ENCODE measurements at regions not wholly inside any gene's neighbourhood (a gene's known extent, or its start where the extent isn't known, plus 50 kb on each side); places are given as distances from the start of the nearest gene placed in this dataset.

DNA sequence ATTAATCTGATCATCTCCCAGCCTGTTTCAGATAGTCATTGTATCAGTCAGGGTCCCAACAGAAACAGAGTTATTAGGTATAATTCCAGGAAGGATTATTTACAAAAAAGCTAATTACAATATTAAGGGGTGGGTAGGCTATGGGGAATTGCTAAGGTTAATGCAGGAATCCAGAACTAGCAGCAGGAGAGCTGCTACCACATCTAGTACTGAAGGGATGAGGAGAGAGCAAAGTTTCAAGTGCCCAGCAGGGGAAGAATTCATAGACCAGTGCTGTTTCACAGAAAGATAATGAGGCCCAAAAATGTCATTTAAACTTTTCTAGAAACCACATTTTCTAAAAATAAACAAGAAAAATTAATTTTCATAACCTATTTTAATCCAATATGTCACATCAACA, 284.2 kb downstream of the HACE1 start:
- H3K9me3 ChIP-seq (replicated peaks): no peaks in the 10 kb centered on the region
- no peaks in the 10 kb centered on the region for H3K36me3 ChIP-seq
- H3K27ac ChIP-seq (replicated peaks): no peak overlapping the region
- intact Hi-C loops (cut with micrococcal nuclease): no loop called here
- no peak for TF ChIP-seq CTCF (IDR thresholded peaks at IDR 0.05; ENCODE audit: borderline replicate concordance)
- no peaks in the 10 kb centered on the region for H3K4me1 ChIP-seq
- no peak overlapping the region for H3K4me3 ChIP-seq
- no peaks in the 10 kb centered on the region for H3K27me3 ChIP-seq (ENCODE audit: low read depth)
- no peak for DNase-seq

GRCh38 chr6:104574135-104574750, 285.5 kb downstream of the HACE1 start:
- TF ChIP-seq CTCF (IDR thresholded peaks at IDR 0.05; ENCODE audit: borderline replicate concordance): no peak
- no peaks in the 10 kb centered on the region for H3K36me3 ChIP-seq
- H3K27me3 ChIP-seq (ENCODE audit: low read depth): no peaks in the 10 kb centered on the region
- H3K4me1 ChIP-seq: no peaks in the 10 kb centered on the region
- no peak overlapping the region for H3K27ac ChIP-seq (replicated peaks)
- H3K4me3 ChIP-seq: no peak overlapping the region
- no peak for DNase-seq
- H3K9me3 ChIP-seq (replicated peaks): peaks cover 8% of the 10 kb centered on the region
- intact Hi-C loops (cut with micrococcal nuclease): no loop called here

GRCh38 chr6:104573350-104573749, 286.4 kb downstream of the HACE1 start:
- H3K36me3 ChIP-seq: no peaks in the 10 kb centered on the region
- TF ChIP-seq CTCF (IDR thresholded peaks at IDR 0.05; ENCODE audit: borderline replicate concordance): no peak
- no peak overlapping the region for H3K27ac ChIP-seq (replicated peaks)
- intact Hi-C loops (cut with micrococcal nuclease): no loop called here
- no peak for DNase-seq
- H3K27me3 ChIP-seq (ENCODE audit: low read depth): no peaks in the 10 kb centered on the region
- H3K9me3 ChIP-seq (replicated peaks): peaks cover 13% of the 10 kb centered on the region
- no peaks in the 10 kb centered on the region for H3K4me1 ChIP-seq
- no peak overlapping the region for H3K4me3 ChIP-seq

- H3K9me3 ChIP-seq (replicated peaks): peaks cover 13% of the 10 kb centered on the region
- H3K36me3 ChIP-seq: no peaks in the 10 kb centered on the region
- DNase-seq: no peak
- no peak overlapping the region for H3K27ac ChIP-seq (replicated peaks)
- H3K27me3 ChIP-seq (ENCODE audit: low read depth): no peaks in the 10 kb centered on the region
- TF ChIP-seq CTCF (IDR thresholded peaks at IDR 0.05; ENCODE audit: borderline replicate concordance): no peak
- intact Hi-C loops (cut with micrococcal nuclease): no loop called here
- no peaks in the 10 kb centered on the region for H3K4me1 ChIP-seq
- no peak overlapping the region for H3K4me3 ChIP-seq
Measured at GRCh38 chr6:104572901-104573300, 286.8 kb downstream of the HACE1 start.

GRCh38 chr6:104566411-104566810, 293.3 kb downstream of the HACE1 start:
- Histone ChIP-seq H3K4me1 (no peaks in the 10 kb centered on the region), H3K9me3 (replicated peaks) (peaks cover 13% of the 10 kb centered on the region), H3K27ac (replicated peaks) (no peak overlapping the region), H3K36me3 (no peaks in the 10 kb centered on the region), H3K4me3 (no peak overlapping the region), H3K27me3 (ENCODE audit: low read depth) (no peaks in the 10 kb centered on the region)
- intact Hi-C loops (cut with micrococcal nuclease): no loop called here
- no peak for TF ChIP-seq CTCF (IDR thresholded peaks at IDR 0.05; ENCODE audit: borderline replicate concordance)
- no peak for DNase-seq

All from left ventricle myocardium inferior (tissue), 1 donor.